Keratinocyte (primary cell): ENCODE measurements at regions not wholly inside any gene's neighbourhood (a gene's known extent, or its start where the extent isn't known, plus 50 kb on each side); places are given as distances from the start of the nearest gene placed in this dataset.

Source experiments
- DNase-seq: peaks from one replicate; pipeline ENCODE4 v3.0.0-alpha.2; 2011; ENCODE audit warnings: low read depth, missing footprints, low spot score
- FAIRE-seq: peaks from 2 replicates; lab custom pipeline; 2011; peaks lifted over from hg19 to GRCh38; lab: Jason Lieb, UNC
- H2AFZ ChIP-seq: 2 replicates; pipeline ENCODE4 v1.6.0; 2012; ENCODE audit warnings: low read length, control low read depth, inconsistent platforms; ENCODE audit not compliant: control insufficient read depth
- H3K27ac ChIP-seq: 2 replicates; pipeline ENCODE4 v1.5.1; 2011; ENCODE audit warnings: low read length; ENCODE audit not compliant: control insufficient read depth, insufficient read depth
- H3K27me3 ChIP-seq: 3 replicates; pipeline ENCODE4 v1.6.0; 2011; ENCODE audit warnings: low read length; ENCODE audit not compliant: control insufficient read depth, insufficient read depth; ENCODE audit errors: extremely low read depth
- H3K36me3 ChIP-seq, 2 experiments: 2 replicates in 1 of 2; 3 replicates in 1 of 2; pipeline ENCODE4 v1.5.1; 2011; ENCODE audit warnings: low read length in 2 of 2, mild to moderate bottlenecking in 1 of 2; ENCODE audit not compliant: control insufficient read depth in 2 of 2, insufficient read depth in 2 of 2; ENCODE audit errors: extremely low read depth in 1 of 2
- H3K4me1 ChIP-seq: 3 replicates; pipeline ENCODE4 v1.5.1; 2011; ENCODE audit warnings: low read length; ENCODE audit not compliant: control insufficient read depth, insufficient read depth; ENCODE audit errors: extremely low read depth
- H3K4me2 ChIP-seq: 3 replicates; pipeline ENCODE4 v1.6.0; 2011; ENCODE audit warnings: low read depth, low read length; ENCODE audit not compliant: control insufficient read depth, insufficient read depth; ENCODE audit errors: extremely low read depth
- H3K4me3 ChIP-seq, 3 experiments: fragments of 200-600 bp in 1 of 3; sonication (generic) in 1 of 3; 2 replicates in 2 of 3; 3 replicates in 1 of 3; pipeline ENCODE4 v1.5.1; 2011 to 2016; ENCODE audit warnings: low read length in 3 of 3, mild to moderate bottlenecking in 3 of 3, control low read depth in 2 of 3, inconsistent platforms in 1 of 3, low read depth in 1 of 3, mixed read lengths in 1 of 3, mixed run types in 1 of 3, moderate library complexity in 1 of 3; ENCODE audit not compliant: control insufficient read depth in 2 of 3, insufficient read depth in 2 of 3; ENCODE audit errors: extremely low read depth in 1 of 3
- H3K79me2 ChIP-seq: 2 replicates; pipeline ENCODE4 v1.6.0; 2012; ENCODE audit warnings: low read length; ENCODE audit not compliant: control insufficient read depth, insufficient read depth
- H3K9ac ChIP-seq: 3 replicates; pipeline ENCODE4 v1.6.0; 2011; ENCODE audit warnings: low read length; ENCODE audit not compliant: control insufficient read depth, insufficient read depth; ENCODE audit errors: extremely low read depth
- H3K9me1 ChIP-seq: 3 replicates; pipeline ENCODE4 v1.6.0; 2011; ENCODE audit warnings: low read length; ENCODE audit not compliant: control insufficient read depth, insufficient read depth; ENCODE audit errors: extremely low read depth
- H3K9me3 ChIP-seq: 2 replicates; pipeline ENCODE4 v1.5.1; 2012; ENCODE audit warnings: low read depth, low read length; ENCODE audit not compliant: control insufficient read depth
- H4K20me1 ChIP-seq: 3 replicates; pipeline ENCODE4 v1.6.0; 2011; ENCODE audit warnings: low read length; ENCODE audit not compliant: control insufficient read depth, insufficient read depth; ENCODE audit errors: extremely low read depth
- CTCF ChIP-seq, 3 experiments: IDR thresholded peaks in 1 of 3; conservative IDR thresholded peaks in 1 of 3; optimal IDR thresholded peaks in 1 of 3; 2 replicates in 2 of 3; 3 replicates in 1 of 3; pipeline versions ENCODE3 to v1.5.1; 2011; ENCODE audit warnings: low read length in 3 of 3, mild to moderate bottlenecking in 3 of 3, moderate library complexity in 2 of 3, control low read depth in 1 of 3, inconsistent platforms in 1 of 3; ENCODE audit not compliant: insufficient read depth in 2 of 3; ENCODE audit errors: extremely low read depth in 1 of 3
- EZH2 ChIP-seq: IDR thresholded peaks from one replicate; pipeline ENCODE4 v1.6.1; 2012; ENCODE audit warnings: inconsistent platforms, mild to moderate bottlenecking, low read length, moderate library complexity
- dilution Hi-C: fragments of 300-500 bp; cut with MboI; formaldehyde crosslinking; loops from one replicate; pipeline ENCODE4 v1.7.0; 2020; ENCODE audit warnings: low sequenced_read_pairs; ENCODE audit not compliant: extremely low pct_ligation_motif_present

- no peak for FAIRE-seq
- no peaks in the 10 kb centered on the region for H4K20me1 ChIP-seq
- TF ChIP-seq CTCF (optimal IDR thresholded peaks at IDR 0.05 in 1 of 3, IDR thresholded peaks at IDR 0.05 in 1 of 3, conservative IDR thresholded peaks at IDR 0.05 in 1 of 3; ENCODE audit: extremely low read depth in 1 of 3, insufficient read depth in 2 of 3, low read length in 3 of 3) = no peak
- TF ChIP-seq EZH2 = no peak
- H3K9me3 ChIP-seq = no peaks in the 10 kb centered on the region
- dilution Hi-C loops = no loop called here
- H2AFZ ChIP-seq = no peak overlapping the region
- H3K4me1 ChIP-seq = no peaks in the 10 kb centered on the region
- no peaks in the 10 kb centered on the region for H3K79me2 ChIP-seq
- H3K36me3 ChIP-seq = no peaks in the 10 kb centered on the region
- H3K4me2 ChIP-seq = no peak overlapping the region
- no peak for DNase-seq
- H3K27ac ChIP-seq = no peak overlapping the region
- no peak overlapping the region for H3K4me3 ChIP-seq
- no peaks in the 10 kb centered on the region for H3K27me3 ChIP-seq
- H3K9ac ChIP-seq = no peak overlapping the region
- no peaks in the 10 kb centered on the region for H3K9me1 ChIP-seq
These were observed 96.3 kb downstream of the SOX2 start for GRCh38 chr3:181808053-181808452.

- no peaks in the 10 kb centered on the region for H4K20me1 ChIP-seq
- no peak overlapping the region for H3K4me3 ChIP-seq
- DNase-seq = no peak
- no peaks in the 10 kb centered on the region for H3K27me3 ChIP-seq
- H3K4me1 ChIP-seq = no peaks in the 10 kb centered on the region
- H3K36me3 ChIP-seq = no peaks in the 10 kb centered on the region
- H3K9me3 ChIP-seq = no peaks in the 10 kb centered on the region
- H3K79me2 ChIP-seq = no peaks in the 10 kb centered on the region
- H3K4me2 ChIP-seq = no peak overlapping the region
- H3K27ac ChIP-seq = no peak overlapping the region
- H3K9me1 ChIP-seq = no peaks in the 10 kb centered on the region
- dilution Hi-C loops = no loop called here
- H2AFZ ChIP-seq = no peak overlapping the region
- no peak for FAIRE-seq
- H3K9ac ChIP-seq = no peak overlapping the region
- TF ChIP-seq EZH2 (no peak), CTCF (optimal IDR thresholded peaks at IDR 0.05 in 1 of 3, IDR thresholded peaks at IDR 0.05 in 1 of 3, conservative IDR thresholded peaks at IDR 0.05 in 1 of 3; ENCODE audit: extremely low read depth in 1 of 3, insufficient read depth in 2 of 3, low read length in 3 of 3) (no peak)
These were observed 112.0 kb downstream of the SOX2 start for GRCh38 chr3:181823716-181824115.
